ENCODE measurements at regions not wholly inside any gene's neighbourhood (a gene's known extent, or its start where the extent isn't known, plus 50 kb on each side); places are given as distances from the start of the nearest gene placed in this dataset.
A peak's percentile ranks its signal among the peaks of the same experiment; 100 is the strongest.

GRCh38 chr10:28431139-28431538 lies 101.8 kb upstream of the WAC start:
- TF ChIP-seq EP300 (IDR thresholded peaks at IDR 0.05) (no peak), POLR2A (IDR thresholded peaks at IDR 0.05) (no peak)
- TF ChIP-seq, protein P1, sequence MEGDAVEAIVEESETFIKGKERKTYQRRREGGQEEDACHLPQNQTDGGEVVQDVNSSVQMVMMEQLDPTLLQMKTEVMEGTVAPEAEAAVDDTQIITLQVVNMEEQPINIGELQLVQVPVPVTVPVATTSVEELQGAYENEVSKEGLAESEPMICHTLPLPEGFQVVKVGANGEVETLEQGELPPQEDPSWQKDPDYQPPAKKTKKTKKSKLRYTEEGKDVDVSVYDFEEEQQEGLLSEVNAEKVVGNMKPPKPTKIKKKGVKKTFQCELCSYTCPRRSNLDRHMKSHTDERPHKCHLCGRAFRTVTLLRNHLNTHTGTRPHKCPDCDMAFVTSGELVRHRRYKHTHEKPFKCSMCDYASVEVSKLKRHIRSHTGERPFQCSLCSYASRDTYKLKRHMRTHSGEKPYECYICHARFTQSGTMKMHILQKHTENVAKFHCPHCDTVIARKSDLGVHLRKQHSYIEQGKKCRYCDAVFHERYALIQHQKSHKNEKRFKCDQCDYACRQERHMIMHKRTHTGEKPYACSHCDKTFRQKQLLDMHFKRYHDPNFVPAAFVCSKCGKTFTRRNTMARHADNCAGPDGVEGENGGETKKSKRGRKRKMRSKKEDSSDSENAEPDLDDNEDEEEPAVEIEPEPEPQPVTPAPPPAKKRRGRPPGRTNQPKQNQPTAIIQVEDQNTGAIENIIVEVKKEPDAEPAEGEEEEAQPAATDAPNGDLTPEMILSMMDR (IDR thresholded peaks at IDR 0.05), result no peak
- no peak overlapping the region for H3K27ac ChIP-seq
- 64 to 76% (median 74%) methylated on average over 5 of the region's 5 CpGs for WGBS, 3 donors
- H3K36me3 ChIP-seq, result no peaks in the 10 kb centered on the region
- intact Hi-C loops (cut with DNase I), result no loop called here
- DNase-seq, result no peak
- no peaks in the 10 kb centered on the region for H3K4me1 ChIP-seq (ENCODE audit: insufficient read depth)
- no peaks in the 10 kb centered on the region for H3K27me3 ChIP-seq
- H3K4me3 ChIP-seq, result no peak overlapping the region
- H3K9me3 ChIP-seq, result no peaks in the 10 kb centered on the region

DNA sequence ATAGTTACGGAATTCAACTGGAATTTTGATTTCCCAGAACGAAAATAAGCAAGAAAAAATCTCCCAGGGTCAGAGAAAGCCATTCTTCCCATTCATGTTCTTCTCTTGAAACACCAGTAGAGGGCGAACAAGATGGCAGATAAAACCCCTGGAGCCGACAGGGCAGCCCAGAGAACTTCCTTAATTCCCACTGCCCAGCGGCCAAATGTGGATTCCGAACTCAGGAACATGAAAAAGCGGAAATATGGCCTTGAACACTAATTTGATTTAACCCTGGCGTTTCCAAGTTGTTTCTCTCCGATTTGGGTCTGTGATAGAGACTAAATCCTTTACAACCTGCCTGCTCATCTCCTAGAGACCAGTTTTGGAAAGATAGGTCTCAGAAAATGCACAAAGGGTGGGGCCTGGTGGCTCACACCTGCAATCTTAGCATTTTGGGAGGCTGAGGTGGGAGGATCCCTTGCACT lies 100.7 kb upstream of the WAC start:
- WGBS, 3 donors, result 0 to 2% (median 0%) methylated on average over 9 of the region's 9 CpGs
- H3K27me3 ChIP-seq, result no peaks in the 10 kb centered on the region
- H3K36me3 ChIP-seq, result no peaks in the 10 kb centered on the region
- H3K4me3 ChIP-seq, result no peak overlapping the region
- H3K4me1 ChIP-seq (ENCODE audit: insufficient read depth), result no peaks in the 10 kb centered on the region
- H3K27ac ChIP-seq, result no peak overlapping the region
- DNase-seq, result peak; percentile 16 to 45 (median 34)
- no peak for TF ChIP-seq POLR2A (IDR thresholded peaks at IDR 0.05)
- TF ChIP-seq, protein P1 (IDR thresholded peaks at IDR 0.05), result peak; percentile 18 to 54 (median 43)
- no peaks in the 10 kb centered on the region for H3K9me3 ChIP-seq
- intact Hi-C loops (cut with DNase I), result no loop called here

GRCh38 chr10:28434063-28434462 lies 98.9 kb upstream of the WAC start:
- no peak overlapping the region for H3K27ac ChIP-seq
- no peaks in the 10 kb centered on the region for H3K4me1 ChIP-seq (ENCODE audit: insufficient read depth)
- intact Hi-C loops (cut with DNase I), result no loop called here
- no peaks in the 10 kb centered on the region for H3K9me3 ChIP-seq
- H3K36me3 ChIP-seq, result no peaks in the 10 kb centered on the region
- no peak for DNase-seq
- no peaks in the 10 kb centered on the region for H3K27me3 ChIP-seq
- 68 to 89% (median 70%) methylated on average over 4 of the region's 4 CpGs for WGBS, 3 donors
- no peak overlapping the region for H3K4me3 ChIP-seq
- TF ChIP-seq, protein P1 (IDR thresholded peaks at IDR 0.05), result no peak
- no peak for TF ChIP-seq EP300 (IDR thresholded peaks at IDR 0.05)
- TF ChIP-seq POLR2A (IDR thresholded peaks at IDR 0.05), result no peak

DNA sequence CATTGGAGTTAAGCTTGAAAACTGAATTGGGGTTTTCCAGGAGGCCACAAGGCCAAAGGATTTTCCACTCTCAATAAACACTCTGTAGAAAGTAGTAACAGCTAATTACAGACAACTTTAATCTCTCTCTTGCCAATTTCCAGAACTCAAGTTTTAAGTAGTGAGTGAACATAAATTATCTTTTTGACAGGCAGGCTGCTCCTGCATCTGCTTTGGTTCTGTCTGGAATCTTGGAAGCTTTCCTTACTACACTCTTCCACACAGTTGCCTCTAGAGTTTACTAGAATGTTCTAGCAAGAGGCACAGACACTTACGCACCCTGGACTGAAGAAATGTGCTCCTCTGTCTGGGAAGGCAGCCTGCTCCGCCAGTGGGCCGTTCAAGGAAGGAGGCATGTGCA lies 90.5 kb upstream of the WAC start:
- H3K27ac ChIP-seq, result no peak overlapping the region
- TF ChIP-seq, protein P1 (IDR thresholded peaks at IDR 0.05), result no peak
- TF ChIP-seq POLR2A (IDR thresholded peaks at IDR 0.05), result no peak
- no peak for TF ChIP-seq EP300 (IDR thresholded peaks at IDR 0.05)
- intact Hi-C loops (cut with DNase I), result no loop called here
- no peaks in the 10 kb centered on the region for H3K9me3 ChIP-seq
- H3K4me3 ChIP-seq, result no peak overlapping the region
- 80 to 94% (median 80%) methylated on average over 3 of the region's 3 CpGs for WGBS, 3 donors
- DNase-seq, result no peak
- H3K36me3 ChIP-seq, result no peaks in the 10 kb centered on the region
- H3K4me1 ChIP-seq (ENCODE audit: insufficient read depth), result no peaks in the 10 kb centered on the region
- no peaks in the 10 kb centered on the region for H3K27me3 ChIP-seq

Data from ovary (tissue), 7 donors.